Fibroblast of the aortic adventitia (primary cell): ENCODE measurements at regions not wholly inside any gene's neighbourhood (a gene's known extent, or its start where the extent isn't known, plus 50 kb on each side); places are given as distances from the start of the nearest gene placed in this dataset.
A peak's percentile ranks its signal among the peaks of the same experiment; 100 is the strongest.

Experiments
- DNase-seq: peaks from one replicate; pipeline ENCODE4 v3.0.0-alpha.2; 2010; ENCODE audit warnings: low read depth
- H3K4me3 ChIP-seq: 2 replicates; pipeline ENCODE4 v1.5.1; 2011; ENCODE audit warnings: low read depth, mild to moderate bottlenecking, control low read depth, low read length, moderate library complexity
- CTCF ChIP-seq: IDR thresholded peaks from 2 replicates; pipeline ENCODE4 v1.5.1; 2011; ENCODE audit warnings: mild to moderate bottlenecking, low read length, control low read depth, inconsistent platforms; ENCODE audit not compliant: insufficient read depth

- TF ChIP-seq CTCF = peak; percentile 6
- peak; percentile 22 for DNase-seq
- no peak overlapping the region for H3K4me3 ChIP-seq
Observed at GRCh38 chr5:124410539-124411488, 335.6 kb downstream of the ZNF608 start.

DNA sequence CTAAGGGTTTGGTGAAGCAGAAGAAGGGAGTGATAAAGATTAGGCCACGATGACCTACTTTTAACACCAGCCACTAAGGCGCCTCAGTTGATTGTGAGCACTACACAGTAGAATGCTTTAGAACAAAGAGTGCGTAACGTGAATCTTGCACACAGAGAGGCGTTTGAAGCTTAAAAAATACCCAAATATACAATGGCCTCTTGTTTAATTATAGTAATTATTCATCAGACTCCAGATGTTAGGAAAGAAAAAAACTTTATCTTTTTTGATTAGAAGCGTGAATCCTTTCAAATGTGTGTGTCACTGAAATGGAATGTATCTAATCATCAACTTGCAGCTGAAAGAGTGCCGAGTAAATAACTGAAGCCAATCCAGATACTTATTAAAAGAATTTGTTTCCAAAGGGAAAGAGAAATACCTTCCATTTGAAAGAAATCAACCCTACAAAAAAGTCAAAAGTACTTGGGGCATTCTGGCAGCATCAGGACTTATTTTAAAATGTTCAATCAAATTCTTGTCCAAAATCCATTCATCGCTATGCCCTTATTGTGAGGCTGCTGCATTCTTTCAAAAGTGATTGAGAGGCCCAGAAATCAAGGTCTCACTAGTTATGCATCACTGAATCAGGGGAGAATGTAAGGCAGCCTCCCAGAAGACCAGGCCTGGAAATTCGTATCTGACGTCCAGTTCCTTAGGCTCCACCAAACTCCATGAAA is 337.5 kb downstream of the ZNF608 start:
- H3K4me3 ChIP-seq = no peak overlapping the region
- peak; percentile 50 for DNase-seq
- TF ChIP-seq CTCF = no peak

DNA sequence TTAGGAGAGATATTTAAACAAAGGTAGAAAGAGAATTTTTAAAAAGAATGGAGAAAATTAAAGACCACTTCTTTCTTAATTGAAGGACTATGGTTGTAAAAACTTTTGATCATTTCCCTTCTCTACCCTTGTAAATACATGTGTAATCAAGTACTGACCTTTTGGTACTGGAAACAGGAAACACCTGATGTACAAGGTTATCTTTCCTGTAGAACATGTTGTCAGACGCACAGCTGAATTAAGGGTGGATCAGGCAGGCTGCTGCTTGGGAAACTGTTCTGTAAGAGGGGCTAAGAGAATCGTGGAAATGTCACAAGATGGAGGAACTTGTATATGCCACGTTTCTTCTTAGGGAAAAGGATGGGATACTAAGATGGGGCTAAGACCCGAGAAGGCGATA is 341.6 kb downstream of the ZNF608 start:
- no peak overlapping the region for H3K4me3 ChIP-seq
- no peak for DNase-seq
- no peak for TF ChIP-seq CTCF

- no peak for DNase-seq
- no peak for TF ChIP-seq CTCF
- no peak overlapping the region for H3K4me3 ChIP-seq
Observed at GRCh38 chr5:124403281-124403680, 343.2 kb downstream of the ZNF608 start.

DNA sequence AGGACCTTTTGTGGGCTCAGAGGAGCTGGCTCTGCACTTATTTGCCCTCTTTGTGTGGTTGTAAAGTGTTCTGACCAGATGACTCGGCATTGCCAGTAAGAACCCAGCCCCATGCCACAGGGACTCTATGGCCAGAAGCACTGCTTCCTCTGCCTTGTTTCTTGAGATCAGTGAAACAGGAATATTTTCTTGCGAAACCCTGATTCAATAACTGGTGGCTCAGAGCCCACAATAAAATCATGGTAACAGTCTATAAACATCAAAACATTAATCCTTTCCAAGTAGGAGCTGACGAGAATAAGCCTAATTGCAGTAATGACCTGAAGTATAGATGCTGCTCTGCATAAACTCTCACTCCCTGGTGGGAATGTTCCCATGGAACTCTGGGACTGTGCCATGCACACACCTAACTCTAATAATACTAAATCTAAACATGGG is 344.3 kb downstream of the ZNF608 start:
- DNase-seq = peak; percentile 16
- no peak overlapping the region for H3K4me3 ChIP-seq
- TF ChIP-seq CTCF = no peak

DNA sequence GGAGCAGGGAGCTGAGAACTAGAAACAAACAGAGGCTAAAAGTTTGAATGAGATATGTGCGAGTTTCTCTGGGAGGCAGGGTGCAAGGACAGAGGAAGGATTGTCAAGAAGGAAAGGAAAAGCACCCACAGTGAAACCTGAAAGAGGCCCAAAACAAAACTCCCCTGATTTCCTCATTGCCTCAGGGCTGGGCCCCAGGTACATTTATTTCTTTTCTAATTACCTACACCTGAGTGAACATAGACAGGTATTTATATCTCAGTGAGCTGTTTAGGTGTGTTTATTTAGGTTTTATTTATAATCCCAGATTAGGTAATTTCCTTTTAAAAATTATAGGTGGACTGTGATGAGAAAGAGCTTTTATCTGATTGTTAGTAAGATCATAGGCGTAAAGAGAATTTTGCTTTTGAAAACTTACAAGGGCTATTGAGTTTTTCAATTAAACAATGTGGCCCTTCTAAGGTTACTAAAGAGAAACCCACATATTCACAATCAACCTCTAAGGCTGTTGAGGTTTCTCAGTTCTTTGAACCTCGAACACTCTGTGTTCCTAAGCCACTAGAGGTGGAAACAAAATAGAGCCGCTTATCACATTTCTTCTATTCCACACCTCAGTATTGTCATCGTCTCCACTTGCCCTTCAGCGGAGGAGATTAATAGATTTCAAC is 344.8 kb downstream of the ZNF608 start:
- H3K4me3 ChIP-seq = no peak overlapping the region
- TF ChIP-seq CTCF = no peak
- no peak for DNase-seq
